ENCODE measurements at regions not wholly inside any gene's neighbourhood (a gene's known extent, or its start where the extent isn't known, plus 50 kb on each side); places are given as distances from the start of the nearest gene placed in this dataset.
"Not testable (repeated sequence)": the region's sequence is repeated elsewhere in the genome, so short reads cannot be mapped to it uniquely, and the experiment has no call there.

- no peak for DNase-seq
Measured at GRCh38 chr6:141443668-141444289, 688.9 kb upstream of the GJE1 start.

GRCh38 chr6:141443032-141443431 is 689.7 kb upstream of the GJE1 start:
- no peak for DNase-seq

GRCh38 chr6:141439513-141439912 is 693.2 kb upstream of the GJE1 start:
- no peak for DNase-seq

GRCh38 chr6:141437685-141438084 is 695.0 kb upstream of the GJE1 start:
- no peak for DNase-seq

- no peak for DNase-seq
Measured at GRCh38 chr6:141437011-141437410, 695.7 kb upstream of the GJE1 start.

GRCh38 chr6:141426400-141426980 is 706.2 kb upstream of the GJE1 start:
- DNase-seq, result no peak

GRCh38 chr6:141421378-141421777 is 711.3 kb upstream of the GJE1 start:
- no peak for DNase-seq

- no peak for DNase-seq
Measured at GRCh38 chr6:141418076-141418475, 714.6 kb upstream of the GJE1 start.

- no peak for DNase-seq
Measured at GRCh38 chr6:141415896-141416295, 716.8 kb upstream of the GJE1 start.

GRCh38 chr6:141413196-141413595 is 719.5 kb upstream of the GJE1 start:
- no peak for DNase-seq

- DNase-seq, result no peak
Measured at GRCh38 chr6:141406761-141407160, 726.0 kb upstream of the GJE1 start.

- DNase-seq, result no peak
Measured at GRCh38 chr6:141403827-141404226, 728.9 kb upstream of the GJE1 start.

- no peak for DNase-seq
Measured at GRCh38 chr6:141403103-141403502, 729.6 kb upstream of the GJE1 start.

- no peak for DNase-seq
Measured at GRCh38 chr6:141402489-141402888, 730.2 kb upstream of the GJE1 start.

- no peak for DNase-seq
Measured at GRCh38 chr6:141401851-141402250, 730.9 kb upstream of the GJE1 start.

- no peak for DNase-seq
Measured at GRCh38 chr6:141401168-141401567, 731.6 kb upstream of the GJE1 start.

- no peak for DNase-seq
Measured at GRCh38 chr6:141398949-141399348, 733.8 kb upstream of the GJE1 start.

GRCh38 chr6:141395443-141396008 is 737.2 kb upstream of the GJE1 start:
- peak in 1 of 2 experiments; percentile 1 for DNase-seq

- DNase-seq, result no peak
Measured at GRCh38 chr6:141394565-141395051, 738.1 kb upstream of the GJE1 start.

GRCh38 chr6:141394125-141394536 is 738.6 kb upstream of the GJE1 start:
- DNase-seq, result no peak

- DNase-seq, result no peak
Measured at GRCh38 chr6:141393405-141394124, 739.2 kb upstream of the GJE1 start.

- DNase-seq, result not testable (repeated sequence)
Measured at GRCh38 chr6:141391135-141391534, 741.6 kb upstream of the GJE1 start.

- no peak for DNase-seq
Measured at GRCh38 chr6:141388666-141389065, 744.1 kb upstream of the GJE1 start.

- DNase-seq, result no peak
Measured at GRCh38 chr6:141370438-141370837, 762.3 kb upstream of the GJE1 start.

All from SHP77 (cell line).